ENCODE measurements at regions not wholly inside any gene's neighbourhood (a gene's known extent, or its start where the extent isn't known, plus 50 kb on each side); places are given as distances from the start of the nearest gene placed in this dataset.

GRCh38 chr3:107272471-107272870, 104.8 kb upstream of the CCDC54 start:
- no peaks in the 10 kb centered on the region for H3K27me3 ChIP-seq (ENCODE audit: insufficient read depth, low read length, poor library complexity, severe bottlenecking)
- H3K4me1 ChIP-seq (ENCODE audit: insufficient read depth, low read length, poor library complexity, severe bottlenecking): peaks cover 5% of the 10 kb centered on the region
- no peaks in the 10 kb centered on the region for H3K9me2 ChIP-seq (replicated peaks; ENCODE audit: low read depth, low read length)
- no peak overlapping the region for H2AFZ ChIP-seq (ENCODE audit: low read length)
- no peaks in the 10 kb centered on the region for H4K20me1 ChIP-seq (ENCODE audit: insufficient read depth, low read length, poor library complexity, severe bottlenecking)
- no peaks in the 10 kb centered on the region for H3K9me3 ChIP-seq (ENCODE audit: insufficient read depth, low read depth, low read length)
- no peak overlapping the region for H3K4me3 ChIP-seq (ENCODE audit: low read length, poor library complexity, severe bottlenecking)
- TF ChIP-seq EZH2phosphoT487 (IDR thresholded peaks at IDR 0.05; ENCODE audit: borderline replicate concordance): no peak
- TF ChIP-seq CTCF (conservative IDR thresholded peaks at IDR 0.05; ENCODE audit: low read length): no peak
- no peaks in the 10 kb centered on the region for H3K36me3 ChIP-seq (ENCODE audit: insufficient read depth, low read length)
- no peak overlapping the region for H3K4me2 ChIP-seq (ENCODE audit: low read depth, low read length, poor library complexity, severe bottlenecking)
- no peak overlapping the region for H3K9ac ChIP-seq (ENCODE audit: low read depth, low read length, poor library complexity, severe bottlenecking)
- H3K79me2 ChIP-seq (ENCODE audit: insufficient read depth, low read length): no peaks in the 10 kb centered on the region
- no peaks in the 10 kb centered on the region for H3F3A ChIP-seq (ENCODE audit: low read depth)

GRCh38 chr3:107272885-107273284, 104.4 kb upstream of the CCDC54 start:
- Histone ChIP-seq H3K79me2 (ENCODE audit: insufficient read depth, low read length) (no peaks in the 10 kb centered on the region), H3K9me3 (ENCODE audit: insufficient read depth, low read depth, low read length) (no peaks in the 10 kb centered on the region), H3K9ac (ENCODE audit: low read depth, low read length, poor library complexity, severe bottlenecking) (no peak overlapping the region), H3K4me1 (ENCODE audit: insufficient read depth, low read length, poor library complexity, severe bottlenecking) (peaks cover 5% of the 10 kb centered on the region), H3K4me3 (ENCODE audit: low read length, poor library complexity, severe bottlenecking) (no peak overlapping the region), H3K4me2 (ENCODE audit: low read depth, low read length, poor library complexity, severe bottlenecking) (no peak overlapping the region), H3K9me2 (replicated peaks; ENCODE audit: low read depth, low read length) (no peaks in the 10 kb centered on the region), H3F3A (ENCODE audit: low read depth) (no peaks in the 10 kb centered on the region), H2AFZ (ENCODE audit: low read length) (no peak overlapping the region), H3K27me3 (ENCODE audit: insufficient read depth, low read length, poor library complexity, severe bottlenecking) (no peaks in the 10 kb centered on the region), H3K36me3 (ENCODE audit: insufficient read depth, low read length) (no peaks in the 10 kb centered on the region), H4K20me1 (ENCODE audit: insufficient read depth, low read length, poor library complexity, severe bottlenecking) (no peaks in the 10 kb centered on the region)
- TF ChIP-seq CTCF (conservative IDR thresholded peaks at IDR 0.05; ENCODE audit: low read length): no peak
- TF ChIP-seq EZH2phosphoT487 (IDR thresholded peaks at IDR 0.05; ENCODE audit: borderline replicate concordance): no peak

GRCh38 chr3:107273771-107274170, 103.5 kb upstream of the CCDC54 start:
- H4K20me1 ChIP-seq (ENCODE audit: insufficient read depth, low read length, poor library complexity, severe bottlenecking): no peaks in the 10 kb centered on the region
- H3K79me2 ChIP-seq (ENCODE audit: insufficient read depth, low read length): no peaks in the 10 kb centered on the region
- no peaks in the 10 kb centered on the region for H3K36me3 ChIP-seq (ENCODE audit: insufficient read depth, low read length)
- no peaks in the 10 kb centered on the region for H3K9me2 ChIP-seq (replicated peaks; ENCODE audit: low read depth, low read length)
- H3K9me3 ChIP-seq (ENCODE audit: insufficient read depth, low read depth, low read length): no peaks in the 10 kb centered on the region
- TF ChIP-seq EZH2phosphoT487 (IDR thresholded peaks at IDR 0.05; ENCODE audit: borderline replicate concordance): no peak
- TF ChIP-seq CTCF (conservative IDR thresholded peaks at IDR 0.05; ENCODE audit: low read length): no peak
- H3K4me3 ChIP-seq (ENCODE audit: low read length, poor library complexity, severe bottlenecking): no peak overlapping the region
- H3F3A ChIP-seq (ENCODE audit: low read depth): no peaks in the 10 kb centered on the region
- no peak overlapping the region for H3K4me2 ChIP-seq (ENCODE audit: low read depth, low read length, poor library complexity, severe bottlenecking)
- no peak overlapping the region for H2AFZ ChIP-seq (ENCODE audit: low read length)
- peaks cover 4% of the 10 kb centered on the region for H3K4me1 ChIP-seq (ENCODE audit: insufficient read depth, low read length, poor library complexity, severe bottlenecking)
- no peak overlapping the region for H3K9ac ChIP-seq (ENCODE audit: low read depth, low read length, poor library complexity, severe bottlenecking)
- H3K27me3 ChIP-seq (ENCODE audit: insufficient read depth, low read length, poor library complexity, severe bottlenecking): no peaks in the 10 kb centered on the region
